HG03064 (cell line): ENCODE measurements at regions not wholly inside any gene's neighbourhood (a gene's known extent, or its start where the extent isn't known, plus 50 kb on each side); places are given as distances from the start of the nearest gene placed in this dataset.
A peak's percentile ranks its signal among the peaks of the same experiment; 100 is the strongest.

Experiments
- ATAC-seq: cut with Tn5 transposase; IDR thresholded peaks from one replicate; pipeline ENCODE4 v1.9.1; 2021; ENCODE audit warnings: low read depth; ENCODE audit not compliant: unreplicated experiment

GRCh38 chr5:121292664-121293063, 559.0 kb upstream of the FTMT start:
- ATAC-seq, result no peak

- ATAC-seq, result no peak
Measured at GRCh38 chr5:121296356-121296755, 555.3 kb upstream of the FTMT start.

- ATAC-seq, result no peak
Measured at GRCh38 chr5:121299153-121299552, 552.5 kb upstream of the FTMT start.

GRCh38 chr5:121304838-121305237, 546.8 kb upstream of the FTMT start:
- ATAC-seq, result no peak

GRCh38 chr5:121313886-121314285, 537.8 kb upstream of the FTMT start:
- ATAC-seq, result no peak

- ATAC-seq, result no peak
Measured at GRCh38 chr5:121315786-121316185, 535.9 kb upstream of the FTMT start.

- ATAC-seq, result no peak
Measured at GRCh38 chr5:121319292-121319691, 532.4 kb upstream of the FTMT start.

GRCh38 chr5:121325930-121326329, 525.8 kb upstream of the FTMT start:
- ATAC-seq, result no peak

- no peak for ATAC-seq
Measured at GRCh38 chr5:121350181-121350930, 501.3 kb upstream of the FTMT start.

GRCh38 chr5:121366515-121366914, 485.2 kb upstream of the FTMT start:
- ATAC-seq, result no peak

- no peak for ATAC-seq
Measured at GRCh38 chr5:121373371-121373770, 478.3 kb upstream of the FTMT start.

GRCh38 chr5:121377461-121377860, 474.2 kb upstream of the FTMT start:
- no peak for ATAC-seq

- no peak for ATAC-seq
Measured at GRCh38 chr5:121378046-121378445, 473.6 kb upstream of the FTMT start.

GRCh38 chr5:121378559-121379359, 472.9 kb upstream of the FTMT start:
- no peak for ATAC-seq

- ATAC-seq, result no peak
Measured at GRCh38 chr5:121380066-121380465, 471.6 kb upstream of the FTMT start.

GRCh38 chr5:121384359-121384758, 467.3 kb upstream of the FTMT start:
- ATAC-seq, result no peak

- ATAC-seq, result no peak
Measured at GRCh38 chr5:121386334-121386733, 465.3 kb upstream of the FTMT start.

GRCh38 chr5:121396716-121397115, 455.0 kb upstream of the FTMT start:
- no peak for ATAC-seq

GRCh38 chr5:121399879-121400278, 451.8 kb upstream of the FTMT start:
- peak; percentile 84 for ATAC-seq

GRCh38 chr5:121408778-121409177, 442.9 kb upstream of the FTMT start:
- ATAC-seq, result no peak

GRCh38 chr5:121415270-121415669, 436.4 kb upstream of the FTMT start:
- no peak for ATAC-seq

GRCh38 chr5:121421646-121422045, 430.0 kb upstream of the FTMT start:
- no peak for ATAC-seq
